ENCODE measurements at regions not wholly inside any gene's neighbourhood (a gene's known extent, or its start where the extent isn't known, plus 50 kb on each side); places are given as distances from the start of the nearest gene placed in this dataset.
A peak's percentile ranks its signal among the peaks of the same experiment; 100 is the strongest.

- peak; percentile 72 for FAIRE-seq
- no peak for DNase-seq (ENCODE audit: extremely low spot score, insufficient read length, low read depth)
Measured at GRCh38 chr1:112337028-112337531, 58.9 kb upstream of the CTTNBP2NL start.

GRCh38 chr1:112341986-112342385 is 54.0 kb upstream of the CTTNBP2NL start:
- no peak for DNase-seq (ENCODE audit: extremely low spot score, insufficient read length, low read depth)
- FAIRE-seq = no peak

GRCh38 chr1:112342558-112342957 is 53.5 kb upstream of the CTTNBP2NL start:
- FAIRE-seq (no peak), DNase-seq (ENCODE audit: extremely low spot score, insufficient read length, low read depth) (no peak)

GRCh38 chr1:112344754-112345423 is 51.1 kb upstream of the CTTNBP2NL start:
- no peak for DNase-seq (ENCODE audit: extremely low spot score, insufficient read length, low read depth)

More at GRCh38 chr1:112344754-112345423, 51.1 kb upstream of the CTTNBP2NL start:
- peak; percentile 60 for FAIRE-seq

Data from GM18507 (cell line).